Transverse colon (tissue), 4 donors: ENCODE measurements at regions not wholly inside any gene's neighbourhood (a gene's known extent, or its start where the extent isn't known, plus 50 kb on each side); places are given as distances from the start of the nearest gene placed in this dataset.

Experiments
- DNase-seq: peaks from one replicate; pipeline ENCODE4 v3.0.0-alpha.2; 2019
- H3K27ac ChIP-seq, 4 donors: fragments of 200-600 bp; sonication (generic); 2 replicates each; pipeline ENCODE4 v1.5.1; 2016 to 2018; ENCODE audit warnings: inconsistent platforms in 4 of 4
- H3K27me3 ChIP-seq: fragments of 200-600 bp; sonication (generic); 2 replicates; pipeline ENCODE4 v1.5.1; 2017; ENCODE audit warnings: inconsistent platforms
- H3K36me3 ChIP-seq, 4 donors: fragments of 200-600 bp; sonication (generic); 2 replicates each; pipeline ENCODE4 v1.5.1; 2017 to 2019; ENCODE audit warnings: inconsistent platforms in 4 of 4
- H3K4me1 ChIP-seq, 4 donors: fragments of 200-600 bp; sonication (generic); 2 replicates each; pipeline ENCODE4 v1.5.1; 2017 to 2020; ENCODE audit warnings: inconsistent platforms in 4 of 4
- H3K4me3 ChIP-seq, 4 donors: fragments of 200-600 bp; sonication (generic); 1 replicate in 1 of 4; 2 replicates in 3 of 4; pipeline versions ENCODE4 v1.5.1 to v1.6.1; 2017 to 2019; ENCODE audit warnings: inconsistent platforms in 4 of 4
- H3K9me3 ChIP-seq, 2 donors: fragments of 200-600 bp; sonication (generic); 2 replicates each; pipeline ENCODE4 v1.5.1; 2017 to 2019; ENCODE audit warnings: inconsistent platforms in 2 of 2
- CTCF ChIP-seq, 5 experiments: fragments of 200-600 bp in 3 of 5; fragments of 450-650 bp in 2 of 5; sonication (generic) in 3 of 5; IDR thresholded peaks; 1 replicate in 2 of 5; 2 replicates in 3 of 5; pipeline ENCODE4 v1.5.1; 2016 to 2017; ENCODE audit warnings: antibody characterized with exemption in 5 of 5, inconsistent platforms in 3 of 5, mild to moderate bottlenecking in 2 of 5, moderate library complexity in 1 of 5
- EP300 ChIP-seq: sonication (generic); formaldehyde crosslinking; IDR thresholded peaks from one replicate; pipeline ENCODE4 v1.6.1; 2017; ENCODE audit warnings: antibody characterized with exemption, low read depth
- POLR2A ChIP-seq: fragments of 450-650 bp; IDR thresholded peaks from one replicate; pipeline ENCODE4 v1.6.1; 2016; ENCODE audit warnings: antibody characterized with exemption, mild to moderate bottlenecking, moderate library complexity
- POLR2AphosphoS5 ChIP-seq, 3 donors: sonication (generic); formaldehyde crosslinking; IDR thresholded peaks; one replicate each; pipeline ENCODE4 v1.6.1; 2016; ENCODE audit warnings: antibody characterized with exemption in 3 of 3
- WGBS, 2 donors: methylation state at CpG; one replicate each; pipeline ENCODE4 v1.1.5; 2018; ENCODE audit warnings: low coverage in 1 of 2; 5-methylcytosine and 5-hydroxymethylcytosine counted together
- in situ Hi-C, 4 donors: fragments of 200-750 bp; cut with MboI; loops; one replicate each; pipeline versions ENCODE4 v1.15.0 to v1.15.1; 2017; ENCODE audit warnings: low sequenced_read_pairs in 3 of 4, low pct_ligation_motif_present in 1 of 4, low pct_unique_long_range_greater_than_20kb in 1 of 4
- intact Hi-C: fragments of 100-400 bp; cut with DNase I; formaldehyde crosslinking; loops from one replicate; pipeline ENCODE4 v1.15.1; 2023; ENCODE audit warnings: low total_unique reads

GRCh38 chr3:124656531-124656930 is 73.7 kb upstream of the UMPS start:
- intact Hi-C loops (loop anchor here (5.0 kb wide), 1 partner anchor 244 kb away; no protein-coding TSS in a partner anchor), in situ Hi-C loops (no loop called here)
- DNase-seq: no peak
- no peaks in the 10 kb centered on the region for H3K27me3 ChIP-seq
- H3K4me3 ChIP-seq: no peak overlapping the region
- H3K27ac ChIP-seq: no peak overlapping the region
- peaks cover 0 to 29% (median 10%) of the 10 kb centered on the region in 4 donors for H3K36me3 ChIP-seq
- no peak for TF ChIP-seq POLR2A
- no peak for TF ChIP-seq EP300
- TF ChIP-seq CTCF (IDR thresholded peaks at IDR 0.05): no peak
- TF ChIP-seq POLR2AphosphoS5 (IDR thresholded peaks at IDR 0.05): no peak
- WGBS, 2 donors: 95 to 100% methylated on average over 2 to 7 of the region's 7 CpGs
- no peaks in the 10 kb centered on the region for H3K4me1 ChIP-seq
- no peaks in the 10 kb centered on the region for H3K9me3 ChIP-seq

- no peaks in the 10 kb centered on the region for H3K27me3 ChIP-seq
- WGBS, 2 donors: 75 to 81% methylated on average over 2 to 4 of the region's 4 CpGs
- no peaks in the 10 kb centered on the region for H3K9me3 ChIP-seq
- in situ Hi-C loops: no loop called here
- H3K4me1 ChIP-seq: no peaks in the 10 kb centered on the region
- intact Hi-C loops: loop anchor here (5.0 kb wide), 1 partner anchor 245 kb away; no protein-coding TSS in a partner anchor
- peaks cover 0 to 29% (median 10%) of the 10 kb centered on the region in 4 donors for H3K36me3 ChIP-seq
- TF ChIP-seq POLR2A: no peak
- no peak for TF ChIP-seq POLR2AphosphoS5 (IDR thresholded peaks at IDR 0.05)
- TF ChIP-seq EP300: no peak
- no peak for TF ChIP-seq CTCF (IDR thresholded peaks at IDR 0.05)
- no peak overlapping the region for H3K27ac ChIP-seq
- no peak for DNase-seq
- H3K4me3 ChIP-seq: no peak overlapping the region
Measured at GRCh38 chr3:124657138-124657537, 73.1 kb upstream of the UMPS start.

- 82 to 85% methylated on average over 4 to 9 of the region's 12 CpGs for WGBS, 2 donors
- Histone ChIP-seq H3K4me3 (no peak overlapping the region), H3K9me3 (no peaks in the 10 kb centered on the region), H3K27me3 (no peaks in the 10 kb centered on the region), H3K27ac (no peak overlapping the region), H3K4me1 (no peaks in the 10 kb centered on the region), H3K36me3 (peaks cover 0 to 29% (median 9%) of the 10 kb centered on the region in 4 donors)
- intact Hi-C loops: loop anchor here (5.0 kb wide), 1 partner anchor 246 kb away; no protein-coding TSS in a partner anchor
- no peak for TF ChIP-seq POLR2AphosphoS5 (IDR thresholded peaks at IDR 0.05)
- TF ChIP-seq POLR2A: no peak
- DNase-seq: no peak
- in situ Hi-C loops: no loop called here
Measured at GRCh38 chr3:124658270-124658669, 72.0 kb upstream of the UMPS start.

GRCh38 chr3:124659175-124659574 is 71.1 kb upstream of the UMPS start:
- WGBS, 2 donors: 95% methylated on average over 1 of the region's 1 CpG; no CpG with 5 or more reads in 1 of the 2 donors

More at GRCh38 chr3:124659175-124659574, 71.1 kb upstream of the UMPS start:
- Histone ChIP-seq H3K4me3 (no peak overlapping the region), H3K27me3 (no peaks in the 10 kb centered on the region), H3K36me3 (peaks cover 0 to 29% (median 11%) of the 10 kb centered on the region in 4 donors), H3K27ac (no peak overlapping the region), H3K9me3 (no peaks in the 10 kb centered on the region), H3K4me1 (no peaks in the 10 kb centered on the region)
- DNase-seq: no peak
- TF ChIP-seq CTCF (IDR thresholded peaks at IDR 0.05): no peak
- TF ChIP-seq POLR2AphosphoS5 (IDR thresholded peaks at IDR 0.05): no peak
- no peak for TF ChIP-seq POLR2A
- TF ChIP-seq EP300: no peak
- intact Hi-C loops: loop anchor here (5.0 kb wide), 1 partner anchor 247 kb away; no protein-coding TSS in a partner anchor
- in situ Hi-C loops: no loop called here
